ENCODE measurements at regions not wholly inside any gene's neighbourhood (a gene's known extent, or its start where the extent isn't known, plus 50 kb on each side); places are given as distances from the start of the nearest gene placed in this dataset.

DNA sequence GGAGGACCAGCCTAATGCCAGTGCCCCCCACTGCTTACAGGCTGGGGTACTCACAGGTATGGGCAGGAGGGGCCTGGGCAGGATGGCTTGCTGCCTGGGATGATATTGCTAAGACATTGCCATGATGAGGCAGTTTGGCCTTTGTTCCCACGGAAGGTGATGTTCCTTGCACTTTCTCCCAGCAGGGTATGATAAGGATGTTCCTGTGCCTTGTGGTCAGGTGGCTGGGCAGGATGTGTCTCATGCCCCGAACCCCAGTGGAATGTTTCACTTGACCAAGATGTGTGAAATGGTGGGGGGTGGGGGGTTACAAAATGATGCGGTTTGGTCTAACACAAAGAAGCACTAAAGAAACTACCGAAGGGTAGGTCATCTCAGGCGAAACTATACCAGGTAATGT, 337.8 kb upstream of the ZFHX3 start:
- CTCF ChIA-PET: no interaction called here

GRCh38 chr16:73384506-73385089, 336.7 kb upstream of the ZFHX3 start:
- Mint-ChIP-seq H3K9me3 (no peaks in the 10 kb centered on the region), H3K36me3 (ENCODE audit: low read depth) (no peaks in the 10 kb centered on the region), H3K4me1 (ENCODE audit: low read depth) (no peaks in the 10 kb centered on the region), H3K27ac (no peak overlapping the region), H3K27me3 (no peaks in the 10 kb centered on the region), H3K4me3 (no peak overlapping the region)
- DNase-seq (no peak), ATAC-seq (no peak)
- ChIA-PET CTCF (no interaction called here), POLR2A (no interaction called here)
- intact Hi-C loops (cut with micrococcal nuclease): no loop called here
- TF ChIP-seq, protein P1, sequence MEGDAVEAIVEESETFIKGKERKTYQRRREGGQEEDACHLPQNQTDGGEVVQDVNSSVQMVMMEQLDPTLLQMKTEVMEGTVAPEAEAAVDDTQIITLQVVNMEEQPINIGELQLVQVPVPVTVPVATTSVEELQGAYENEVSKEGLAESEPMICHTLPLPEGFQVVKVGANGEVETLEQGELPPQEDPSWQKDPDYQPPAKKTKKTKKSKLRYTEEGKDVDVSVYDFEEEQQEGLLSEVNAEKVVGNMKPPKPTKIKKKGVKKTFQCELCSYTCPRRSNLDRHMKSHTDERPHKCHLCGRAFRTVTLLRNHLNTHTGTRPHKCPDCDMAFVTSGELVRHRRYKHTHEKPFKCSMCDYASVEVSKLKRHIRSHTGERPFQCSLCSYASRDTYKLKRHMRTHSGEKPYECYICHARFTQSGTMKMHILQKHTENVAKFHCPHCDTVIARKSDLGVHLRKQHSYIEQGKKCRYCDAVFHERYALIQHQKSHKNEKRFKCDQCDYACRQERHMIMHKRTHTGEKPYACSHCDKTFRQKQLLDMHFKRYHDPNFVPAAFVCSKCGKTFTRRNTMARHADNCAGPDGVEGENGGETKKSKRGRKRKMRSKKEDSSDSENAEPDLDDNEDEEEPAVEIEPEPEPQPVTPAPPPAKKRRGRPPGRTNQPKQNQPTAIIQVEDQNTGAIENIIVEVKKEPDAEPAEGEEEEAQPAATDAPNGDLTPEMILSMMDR (IDR thresholded peaks at IDR 0.05): no peak

More for the DNA sequence above, 337.8 kb upstream of the ZFHX3 start:
- Mint-ChIP-seq H3K27me3 (no peaks in the 10 kb centered on the region), H3K27ac (no peak overlapping the region), H3K36me3 (ENCODE audit: low read depth) (no peaks in the 10 kb centered on the region), H3K9me3 (no peaks in the 10 kb centered on the region), H3K4me3 (no peak overlapping the region), H3K4me1 (ENCODE audit: low read depth) (no peaks in the 10 kb centered on the region)
- POLR2A ChIA-PET: no interaction called here
- intact Hi-C loops (cut with micrococcal nuclease): no loop called here
- ATAC-seq (no peak), DNase-seq (no peak)
- TF ChIP-seq, protein P1 (IDR thresholded peaks at IDR 0.05): no peak

DNA sequence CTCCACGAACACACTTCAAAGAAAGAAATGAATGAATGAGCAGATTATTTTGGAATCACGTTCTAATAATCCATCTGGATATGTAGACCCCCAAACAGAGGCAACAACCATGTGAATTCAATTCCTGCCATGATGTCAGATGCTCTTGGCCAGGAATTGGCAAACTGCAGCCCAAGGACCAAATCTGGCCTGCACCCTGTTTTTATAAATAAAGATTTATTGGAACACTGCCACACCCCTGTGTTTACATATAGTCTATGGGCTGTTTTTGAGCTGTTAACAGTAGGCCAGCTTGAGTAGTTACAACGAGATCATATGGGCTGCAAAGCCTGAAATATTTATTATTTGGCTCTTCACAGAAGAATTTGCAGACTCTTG, 336.0 kb upstream of the ZFHX3 start:
- Mint-ChIP-seq H3K4me3 (no peak overlapping the region), H3K9me3 (no peaks in the 10 kb centered on the region), H3K27ac (no peak overlapping the region), H3K36me3 (ENCODE audit: low read depth) (no peaks in the 10 kb centered on the region), H3K4me1 (ENCODE audit: low read depth) (no peaks in the 10 kb centered on the region), H3K27me3 (no peaks in the 10 kb centered on the region)
- intact Hi-C loops (cut with micrococcal nuclease): no loop called here
- ATAC-seq (no peak), DNase-seq (no peak)
- POLR2A ChIA-PET: no interaction called here
- TF ChIP-seq, protein P1 (IDR thresholded peaks at IDR 0.05): no peak
- CTCF ChIA-PET: no interaction called here

GRCh38 chr16:73383195-73383987, 335.5 kb upstream of the ZFHX3 start:
- H3K36me3 Mint-ChIP-seq (ENCODE audit: low read depth): no peaks in the 10 kb centered on the region
- ChIA-PET CTCF (no interaction called here), POLR2A (no interaction called here)
- H3K9me3 Mint-ChIP-seq: no peaks in the 10 kb centered on the region
- no peak for DNase-seq
- intact Hi-C loops (cut with micrococcal nuclease): no loop called here
- H3K27me3 Mint-ChIP-seq: no peaks in the 10 kb centered on the region
- no peak overlapping the region for H3K4me3 Mint-ChIP-seq
- TF ChIP-seq, protein P1 (IDR thresholded peaks at IDR 0.05): no peak
- H3K27ac Mint-ChIP-seq: no peak overlapping the region
- ATAC-seq: no peak
- H3K4me1 Mint-ChIP-seq (ENCODE audit: low read depth): no peaks in the 10 kb centered on the region

DNA sequence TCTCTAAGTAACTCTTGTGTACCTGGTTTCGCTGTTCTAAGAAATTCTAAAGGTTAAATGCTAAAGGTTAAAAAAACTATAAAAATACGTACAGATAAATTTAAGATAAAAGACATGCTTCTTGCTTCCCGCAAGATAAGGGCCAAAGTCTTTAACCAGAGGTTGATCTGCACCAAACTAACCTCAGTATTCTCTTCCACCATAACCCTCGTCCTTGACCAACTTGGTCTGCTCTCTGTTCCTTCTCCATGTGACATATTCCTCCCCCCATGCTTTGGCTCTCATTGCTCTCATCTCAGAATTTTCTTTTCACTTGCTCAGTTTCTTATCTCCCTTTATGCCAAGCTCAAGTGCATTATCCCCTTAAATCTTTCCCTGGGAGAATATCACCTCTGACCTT, 330.5 kb upstream of the ZFHX3 start:
- Mint-ChIP-seq H3K27me3 (no peaks in the 10 kb centered on the region), H3K4me3 (no peak overlapping the region), H3K4me1 (ENCODE audit: low read depth) (no peaks in the 10 kb centered on the region), H3K36me3 (ENCODE audit: low read depth) (no peaks in the 10 kb centered on the region), H3K27ac (no peak overlapping the region), H3K9me3 (no peaks in the 10 kb centered on the region)
- CTCF ChIA-PET: no interaction called here
- TF ChIP-seq, protein P1 (IDR thresholded peaks at IDR 0.05): no peak
- DNase-seq: no peak
- POLR2A ChIA-PET: no interaction called here
- ATAC-seq: no peak
- intact Hi-C loops (cut with micrococcal nuclease): no loop called here
